ENCODE measurements at regions not wholly inside any gene's neighbourhood (a gene's known extent, or its start where the extent isn't known, plus 50 kb on each side); places are given as distances from the start of the nearest gene placed in this dataset.

DNA sequence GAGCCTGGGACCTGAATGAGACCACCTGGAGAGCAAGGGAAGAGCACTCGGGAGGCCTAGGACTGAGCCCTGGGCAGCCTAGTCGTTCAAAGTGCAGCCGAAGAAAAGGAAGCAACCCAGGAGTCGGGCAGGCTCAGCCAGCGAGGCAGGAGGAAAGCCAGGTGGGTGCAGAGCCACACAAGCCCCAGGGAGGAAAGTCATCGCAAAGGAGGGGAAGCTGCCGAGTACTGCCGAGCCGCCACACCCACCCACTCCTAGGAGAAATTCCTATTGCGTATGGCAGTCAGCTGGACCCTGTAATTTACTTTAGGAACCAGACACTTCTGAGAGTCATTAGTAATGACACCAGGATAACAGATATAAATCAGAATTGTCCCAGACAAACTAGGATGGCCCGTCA, 187.6 kb downstream of the KATNIP start:
- FAIRE-seq (no peak), DNase-seq (ENCODE audit: low spot score) (no peak)

Measured in urothelium cell line (cell line).